ENCODE measurements at regions not wholly inside any gene's neighbourhood (a gene's known extent, or its start where the extent isn't known, plus 50 kb on each side); places are given as distances from the start of the nearest gene placed in this dataset.

DNA sequence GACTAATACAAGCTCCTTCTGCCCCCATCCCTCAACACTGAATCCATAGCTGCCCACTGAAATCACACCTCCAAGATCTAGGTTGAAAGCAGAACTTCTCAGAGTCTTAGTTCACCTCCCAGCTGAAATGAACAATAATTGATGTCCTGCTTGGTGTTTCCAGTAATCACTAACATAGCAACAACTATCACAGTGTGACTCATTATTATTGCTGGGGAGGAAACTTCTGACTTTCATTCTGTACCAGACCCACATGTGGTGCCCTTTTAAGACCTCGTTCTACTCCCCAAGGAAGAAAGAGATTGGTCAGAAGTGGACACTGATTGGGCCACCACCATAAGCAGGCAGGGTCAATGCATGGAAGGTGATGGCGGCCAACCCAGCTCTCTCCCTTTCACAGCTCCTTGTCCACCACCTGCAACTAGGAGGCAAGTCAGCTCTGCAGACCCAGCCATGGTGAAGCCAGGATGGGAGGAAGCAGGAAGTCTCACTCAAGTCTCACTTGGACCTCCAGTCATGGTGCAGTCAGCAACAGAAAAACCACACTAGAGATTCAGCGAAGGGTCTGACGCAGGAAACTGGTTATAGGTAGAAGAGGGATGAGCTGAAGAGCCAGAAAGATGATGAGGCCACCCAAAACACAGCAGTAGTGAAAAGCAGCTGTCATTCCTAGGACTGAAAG lies 720.2 kb downstream of the PTPRU start:
- TF ChIP-seq, protein P1, sequence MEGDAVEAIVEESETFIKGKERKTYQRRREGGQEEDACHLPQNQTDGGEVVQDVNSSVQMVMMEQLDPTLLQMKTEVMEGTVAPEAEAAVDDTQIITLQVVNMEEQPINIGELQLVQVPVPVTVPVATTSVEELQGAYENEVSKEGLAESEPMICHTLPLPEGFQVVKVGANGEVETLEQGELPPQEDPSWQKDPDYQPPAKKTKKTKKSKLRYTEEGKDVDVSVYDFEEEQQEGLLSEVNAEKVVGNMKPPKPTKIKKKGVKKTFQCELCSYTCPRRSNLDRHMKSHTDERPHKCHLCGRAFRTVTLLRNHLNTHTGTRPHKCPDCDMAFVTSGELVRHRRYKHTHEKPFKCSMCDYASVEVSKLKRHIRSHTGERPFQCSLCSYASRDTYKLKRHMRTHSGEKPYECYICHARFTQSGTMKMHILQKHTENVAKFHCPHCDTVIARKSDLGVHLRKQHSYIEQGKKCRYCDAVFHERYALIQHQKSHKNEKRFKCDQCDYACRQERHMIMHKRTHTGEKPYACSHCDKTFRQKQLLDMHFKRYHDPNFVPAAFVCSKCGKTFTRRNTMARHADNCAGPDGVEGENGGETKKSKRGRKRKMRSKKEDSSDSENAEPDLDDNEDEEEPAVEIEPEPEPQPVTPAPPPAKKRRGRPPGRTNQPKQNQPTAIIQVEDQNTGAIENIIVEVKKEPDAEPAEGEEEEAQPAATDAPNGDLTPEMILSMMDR (IDR thresholded peaks at IDR 0.05; ENCODE audit: unreplicated experiment in 3 of 3): no peak
- H3K9me3 Mint-ChIP-seq: no peaks in the 10 kb centered on the region
- H3K27ac Mint-ChIP-seq: no peak overlapping the region
- H3K36me3 Mint-ChIP-seq (ENCODE audit: low read depth): no peaks in the 10 kb centered on the region
- no peak overlapping the region for H3K4me3 Mint-ChIP-seq
- peaks cover 6% of the 10 kb centered on the region for H3K4me1 Mint-ChIP-seq
- peaks cover 18% of the 10 kb centered on the region for H3K27me3 Mint-ChIP-seq (ENCODE audit: low read depth)

DNA sequence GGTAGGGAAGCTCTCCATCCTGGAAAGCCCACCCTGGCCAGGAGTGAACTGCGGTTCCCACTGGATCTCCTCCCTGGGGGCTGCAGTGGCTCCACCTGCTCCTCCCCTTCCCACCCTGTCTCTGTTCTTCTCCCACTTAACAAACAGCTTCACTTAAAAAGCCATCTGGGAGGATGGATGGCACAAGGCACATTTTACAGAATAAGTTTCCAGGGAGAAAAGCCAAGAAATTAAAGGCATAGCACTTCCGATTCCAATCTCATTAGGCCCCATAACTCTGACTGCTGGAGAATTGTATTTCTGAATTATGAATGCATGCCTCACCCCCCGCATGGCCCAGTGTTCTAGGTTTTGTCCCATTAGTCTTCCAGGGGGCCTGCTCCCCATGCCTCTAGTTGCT lies 718.3 kb downstream of the PTPRU start:
- Mint-ChIP-seq H3K9me3 (peaks cover 8% of the 10 kb centered on the region), H3K36me3 (ENCODE audit: low read depth) (no peaks in the 10 kb centered on the region), H3K27me3 (ENCODE audit: low read depth) (peaks cover 18% of the 10 kb centered on the region), H3K27ac (no peak overlapping the region), H3K4me3 (no peak overlapping the region), H3K4me1 (peaks cover 6% of the 10 kb centered on the region)
- TF ChIP-seq, protein P1 (IDR thresholded peaks at IDR 0.05; ENCODE audit: unreplicated experiment in 3 of 3): no peak

- TF ChIP-seq, protein P1 (IDR thresholded peaks at IDR 0.05; ENCODE audit: unreplicated experiment in 3 of 3): no peak
- H3K4me1 Mint-ChIP-seq: peaks cover 6% of the 10 kb centered on the region
- no peak overlapping the region for H3K4me3 Mint-ChIP-seq
- H3K27me3 Mint-ChIP-seq (ENCODE audit: low read depth): peaks cover 22% of the 10 kb centered on the region
- no peaks in the 10 kb centered on the region for H3K36me3 Mint-ChIP-seq (ENCODE audit: low read depth)
- H3K27ac Mint-ChIP-seq: no peak overlapping the region
- H3K9me3 Mint-ChIP-seq: peaks cover 8% of the 10 kb centered on the region
Observed at GRCh38 chr1:29953961-29954360, 717.6 kb downstream of the PTPRU start.

- Mint-ChIP-seq H3K9me3 (peaks cover 8% of the 10 kb centered on the region), H3K4me3 (no peak overlapping the region), H3K4me1 (peaks cover 11% of the 10 kb centered on the region), H3K36me3 (ENCODE audit: low read depth) (no peaks in the 10 kb centered on the region), H3K27ac (no peak overlapping the region), H3K27me3 (ENCODE audit: low read depth) (peaks cover 46% of the 10 kb centered on the region)
- TF ChIP-seq, protein P1 (IDR thresholded peaks at IDR 0.05; ENCODE audit: unreplicated experiment in 3 of 3): no peak
Observed at GRCh38 chr1:29949676-29950075, 713.4 kb downstream of the PTPRU start.

GRCh38 chr1:29948581-29948980 lies 712.3 kb downstream of the PTPRU start:
- Mint-ChIP-seq H3K9me3 (peaks cover 8% of the 10 kb centered on the region), H3K36me3 (ENCODE audit: low read depth) (no peaks in the 10 kb centered on the region), H3K27ac (no peak overlapping the region), H3K27me3 (ENCODE audit: low read depth) (peaks cover 50% of the 10 kb centered on the region), H3K4me3 (no peak overlapping the region), H3K4me1 (peaks cover 5% of the 10 kb centered on the region)
- TF ChIP-seq, protein P1 (IDR thresholded peaks at IDR 0.05; ENCODE audit: unreplicated experiment in 3 of 3): no peak

GRCh38 chr1:29946057-29946456 lies 709.7 kb downstream of the PTPRU start:
- no peaks in the 10 kb centered on the region for H3K36me3 Mint-ChIP-seq (ENCODE audit: low read depth)
- H3K4me3 Mint-ChIP-seq: no peak overlapping the region
- H3K27me3 Mint-ChIP-seq (ENCODE audit: low read depth): peaks cover 47% of the 10 kb centered on the region
- H3K27ac Mint-ChIP-seq: no peak overlapping the region
- TF ChIP-seq, protein P1 (IDR thresholded peaks at IDR 0.05; ENCODE audit: unreplicated experiment in 3 of 3): no peak
- H3K9me3 Mint-ChIP-seq: peaks cover 4% of the 10 kb centered on the region
- H3K4me1 Mint-ChIP-seq: peaks cover 5% of the 10 kb centered on the region
